ENCODE measurements at regions not wholly inside any gene's neighbourhood (a gene's known extent, or its start where the extent isn't known, plus 50 kb on each side); places are given as distances from the start of the nearest gene placed in this dataset.

- DNase-seq: no peak
Measured at GRCh38 chr3:150220041-150220440, 188.1 kb upstream of the TSC22D2 start.

DNA sequence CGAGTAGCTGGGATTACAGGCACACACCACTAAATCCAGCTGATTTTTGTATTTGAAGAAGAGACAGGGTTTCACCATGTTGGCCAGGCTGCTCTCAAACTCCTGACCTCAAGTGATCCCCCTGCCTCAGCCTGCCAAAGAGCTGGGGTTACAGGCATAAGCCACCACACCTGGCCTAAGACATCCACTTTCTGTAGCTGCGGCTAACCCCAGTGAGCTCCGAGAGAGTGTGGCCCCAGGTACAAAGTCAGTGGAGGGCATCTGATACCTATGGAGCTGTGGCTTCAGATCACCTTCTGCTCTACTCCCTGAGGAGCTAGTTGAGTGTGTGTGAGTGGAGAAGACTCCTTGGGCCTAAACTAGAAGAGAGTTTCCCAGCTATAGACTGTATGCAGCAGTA lies 189.3 kb upstream of the TSC22D2 start:
- DNase-seq: no peak

- DNase-seq: no peak
Measured at GRCh38 chr3:150218236-150218635, 189.9 kb upstream of the TSC22D2 start.

- no peak for DNase-seq
Measured at GRCh38 chr3:150217691-150218090, 190.4 kb upstream of the TSC22D2 start.

DNA sequence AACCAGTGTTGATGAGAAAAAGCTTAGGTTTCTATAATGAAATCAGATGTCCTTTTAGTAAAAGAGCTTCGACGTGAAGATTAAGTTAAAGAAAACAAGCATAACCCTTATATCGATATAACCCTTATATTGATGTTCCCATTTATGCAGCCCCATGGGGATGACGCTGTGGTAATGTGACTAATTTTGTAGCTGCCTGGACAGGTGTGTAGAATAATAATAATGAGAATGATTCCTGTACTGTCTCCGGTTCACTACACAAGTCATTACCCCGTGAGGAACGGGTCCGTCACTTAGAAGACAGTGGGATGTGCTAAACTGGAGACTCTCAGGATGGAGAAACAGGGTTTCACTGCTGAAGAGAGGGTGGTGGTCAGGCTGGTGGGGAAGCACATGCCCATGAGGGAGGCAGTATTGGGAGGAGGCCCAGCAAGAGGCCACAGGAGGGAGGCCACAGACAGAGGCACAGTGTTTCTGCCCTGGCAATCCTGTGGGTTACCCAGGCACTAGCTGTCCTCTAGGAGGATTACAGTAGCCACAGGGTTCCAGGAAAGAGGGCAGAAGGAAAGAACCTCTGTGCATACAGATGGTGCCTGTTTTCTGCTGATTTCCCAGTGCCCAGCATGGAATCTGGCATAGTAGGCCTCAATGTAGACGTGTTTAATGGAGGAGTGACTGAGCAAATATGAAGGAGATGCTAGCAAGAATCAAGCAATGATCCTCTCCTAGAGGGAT lies 191.1 kb upstream of the TSC22D2 start:
- no peak for DNase-seq

GRCh38 chr3:150216041-150216811 lies 191.9 kb upstream of the TSC22D2 start:
- peak in 5 of 51 donors; percentile 3 to 24 (median 20) for DNase-seq

GRCh38 chr3:150215616-150216015 lies 192.5 kb upstream of the TSC22D2 start:
- DNase-seq: no peak

DNA sequence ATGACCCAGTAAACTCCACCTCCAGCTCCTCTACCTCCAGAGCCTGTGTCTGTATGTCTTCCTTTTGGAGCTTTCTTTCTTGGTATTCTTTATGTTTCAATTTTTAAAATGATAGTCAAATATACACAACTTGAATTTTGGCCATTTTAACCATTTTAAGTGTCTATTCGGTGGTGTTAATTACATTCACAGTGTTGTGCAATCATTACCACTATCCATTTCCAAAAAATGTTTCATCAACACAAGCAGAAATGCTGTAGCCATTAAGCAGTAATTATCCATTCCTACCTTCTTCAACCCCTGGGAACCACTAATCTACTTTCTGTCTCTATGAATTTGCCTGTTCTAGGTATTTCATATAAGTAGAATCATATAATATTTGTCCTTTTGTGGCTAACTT lies 194.5 kb upstream of the TSC22D2 start:
- no peak for DNase-seq

GRCh38 chr3:150210461-150211110 lies 197.5 kb upstream of the TSC22D2 start:
- DNase-seq: no peak

GRCh38 chr3:150203273-150203672 lies 204.8 kb upstream of the TSC22D2 start:
- no peak for DNase-seq

DNA sequence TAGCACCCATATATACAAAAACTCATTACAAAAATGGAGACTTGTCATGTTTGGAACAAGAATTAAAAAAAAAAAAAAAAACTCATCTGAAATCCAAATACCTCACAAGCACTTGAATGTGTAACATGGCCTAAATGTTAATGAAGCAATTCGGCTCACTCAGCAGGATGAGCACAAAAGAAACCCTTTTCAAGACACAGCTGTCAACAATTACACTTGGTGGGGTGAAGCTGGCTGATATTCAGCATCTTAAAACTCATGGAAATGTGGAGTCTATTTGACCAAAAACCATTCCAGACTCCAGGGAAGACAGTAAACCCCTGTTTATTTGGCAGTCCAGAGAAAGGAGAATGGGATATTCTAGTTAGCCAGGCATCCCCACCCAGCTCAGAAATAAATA lies 205.4 kb upstream of the TSC22D2 start:
- peak in 3 of 51 donors; percentile 3 to 32 (median 12) for DNase-seq

DNA sequence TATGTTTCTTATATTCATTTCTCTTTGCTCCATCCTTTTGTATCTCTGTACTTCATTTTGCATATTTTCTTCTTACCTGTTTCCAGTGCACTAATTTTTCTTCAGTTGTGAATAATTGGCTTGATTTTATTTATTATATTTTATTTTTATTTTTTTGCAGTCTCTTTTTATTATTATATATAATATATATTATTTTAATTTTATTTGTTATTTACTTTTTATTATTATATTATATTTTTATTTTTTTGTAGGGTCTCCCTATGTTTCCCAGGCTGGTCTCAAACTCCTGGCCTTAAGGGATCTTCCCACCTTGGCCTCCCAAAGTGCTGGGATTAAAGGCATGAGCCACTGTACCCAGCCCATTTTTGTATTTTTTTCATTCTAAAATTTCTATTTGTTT lies 213.1 kb upstream of the TSC22D2 start:
- DNase-seq: no peak

GRCh38 chr3:150194513-150194912 lies 213.6 kb upstream of the TSC22D2 start:
- no peak for DNase-seq

DNA sequence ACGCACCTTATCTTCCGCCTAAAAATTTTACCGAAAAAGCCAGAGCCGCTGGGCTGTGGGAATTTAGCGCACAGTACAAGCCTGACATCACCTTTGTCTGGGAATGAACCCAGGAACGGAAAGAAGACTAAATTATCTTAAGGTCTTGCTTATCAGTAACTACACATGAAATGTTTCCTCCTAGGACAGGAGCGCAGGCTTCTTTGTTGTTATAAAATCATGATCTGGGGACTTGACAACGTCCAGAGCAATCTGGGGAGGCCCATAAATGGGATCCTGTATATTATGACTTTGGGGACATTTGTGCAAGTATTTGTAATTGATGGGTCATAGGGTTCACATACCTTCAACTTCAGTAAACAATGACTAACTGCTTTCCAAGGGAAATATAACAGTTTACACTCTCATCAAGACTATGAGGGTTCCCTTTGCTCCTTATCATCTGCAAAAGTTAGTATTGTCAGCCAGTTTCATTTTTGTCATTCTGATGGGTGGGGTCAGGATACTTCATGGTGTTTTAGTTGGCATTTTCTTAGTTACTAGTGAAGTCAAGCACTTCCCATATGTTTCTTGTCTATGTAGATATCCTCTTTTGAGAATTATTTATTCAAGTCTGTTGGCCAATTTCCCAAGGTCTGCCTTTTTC lies 213.9 kb upstream of the PFN2 start:
- DNase-seq: no peak

GRCh38 chr3:150183678-150184425 lies 213.2 kb upstream of the PFN2 start:
- DNase-seq: peak in 49 of 51 donors; percentile 15 to 87 (median 55)

- no peak for DNase-seq
Measured at GRCh38 chr3:150180334-150180733, 209.6 kb upstream of the PFN2 start.

DNA sequence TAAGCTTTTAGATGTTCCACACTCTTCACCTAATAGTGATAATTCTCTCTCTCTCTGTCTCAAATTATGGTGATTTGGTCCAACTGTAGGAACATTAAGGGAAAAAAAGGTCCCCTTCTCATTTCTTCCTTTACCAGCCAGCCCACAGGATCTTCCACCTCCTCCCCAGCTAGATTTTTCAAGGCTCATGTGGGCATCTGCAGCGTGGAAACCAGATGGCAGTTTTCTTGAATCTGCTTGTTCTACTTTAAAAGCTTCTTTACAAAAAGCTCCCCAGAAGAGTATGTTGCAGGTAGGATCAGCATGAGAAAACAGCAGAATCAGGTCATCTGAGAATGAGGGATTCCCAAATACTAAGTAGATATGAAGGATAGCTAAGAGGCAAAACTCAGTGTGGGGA lies 208.6 kb upstream of the PFN2 start:
- DNase-seq: no peak

DNA sequence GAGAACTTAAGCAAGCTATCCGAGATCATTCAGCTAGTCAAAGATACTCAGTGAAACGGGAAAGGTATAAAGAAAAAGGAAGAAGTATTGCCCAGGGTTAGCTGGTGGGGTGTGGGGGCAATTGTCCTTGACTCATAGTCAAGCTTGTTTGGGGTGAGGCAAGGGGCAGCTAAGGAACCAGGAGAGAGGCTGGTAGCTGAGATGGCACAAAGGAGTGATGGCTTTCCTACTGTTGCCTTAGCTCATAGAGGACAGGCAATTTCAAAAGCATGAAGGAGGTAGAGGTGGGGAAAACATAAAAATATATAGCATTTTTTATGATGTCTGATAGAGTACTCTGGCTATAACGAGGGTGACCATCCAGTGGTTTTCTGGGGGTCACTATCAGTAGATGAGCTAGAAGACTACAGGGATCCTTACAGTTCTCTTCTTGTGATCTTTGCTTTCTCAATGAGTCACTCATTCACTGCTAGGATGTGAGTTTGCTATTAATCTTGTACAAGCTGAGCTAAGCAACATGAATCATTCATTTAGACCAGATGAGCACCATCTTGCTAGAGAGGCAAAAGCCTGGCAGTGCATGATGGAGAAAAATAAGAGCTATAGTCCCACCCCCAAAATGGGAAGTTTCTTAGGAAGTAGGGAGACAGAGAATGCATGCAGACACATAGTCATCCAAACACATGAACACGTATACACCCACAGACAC lies 207.1 kb upstream of the PFN2 start:
- no peak for DNase-seq

- DNase-seq: no peak
Measured at GRCh38 chr3:150174179-150174578, 203.5 kb upstream of the PFN2 start.

DNA sequence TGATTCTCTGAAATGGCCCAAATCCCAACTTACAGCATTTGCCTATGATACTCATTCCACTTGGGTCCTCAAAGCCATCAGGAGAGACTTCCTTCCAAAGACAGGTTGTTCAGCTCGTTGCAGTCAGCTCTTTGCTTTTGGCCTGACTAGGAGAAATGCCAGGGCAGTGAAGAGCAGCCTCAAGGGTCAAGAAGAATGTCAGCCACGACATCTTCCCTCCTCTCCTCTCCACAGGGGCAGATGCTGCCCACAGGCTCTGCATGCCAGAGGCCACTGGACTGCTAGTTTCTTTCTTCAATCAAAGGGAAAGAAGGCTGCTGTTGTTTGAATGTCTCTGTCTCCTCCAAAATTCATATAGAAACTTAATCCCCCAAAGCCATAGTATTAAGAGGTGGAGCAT lies 201.7 kb upstream of the PFN2 start:
- DNase-seq: no peak

Measured in hypothalamus (tissue), 51 donors.